Heart left ventricle (tissue), 13 donors: ENCODE measurements at regions not wholly inside any gene's neighbourhood (a gene's known extent, or its start where the extent isn't known, plus 50 kb on each side); places are given as distances from the start of the nearest gene placed in this dataset.

Experiments
- POLR2A ChIP-seq, 2 donors: fragments of 450-650 bp; IDR thresholded peaks; one replicate each; pipeline ENCODE4 v1.6.1; 2017; ENCODE audit warnings: antibody characterized with exemption in 2 of 2, mild to moderate bottlenecking in 2 of 2, moderate library complexity in 2 of 2
- TF ChIP-seq, protein P1 (sequence below), 12 donors: fragments of 200-600 bp; sonication (generic) in 4 of 12; IDR thresholded peaks; one replicate each; pipeline versions ENCODE4 v1.5.0 to v1.8.0; 2018 to 2022; ENCODE audit warnings: antibody characterized with exemption in 12 of 12, mild to moderate bottlenecking in 5 of 12
- donor health status: ischemic (EF 13 %, LVEDD 7.1; RV severe dilation, severe dysfunction).
- donor health status: DM: no; HTN: yes; CAD: no.
- donor health status: DM: no; HTN: no; CAD: no.
- donor health status: ischemic (EF 25% LVEDD 6.9; RV normal size, moderate dysfunction).
- donor health status: ischemic (EF 25% LVEDD 5.7; RV mildly dilated, moderate dysfunction).
- donor health status: ischemic (EF 35%, LVEDD 5.7; RV mildly dilated, moderate dysfunction).
- donor health status: nonischemic (EF 11% LVEDD 7.7; RV severe dilation, severe dysfunction).
- donor health status: DM: yes; HTN: yes; CAD: no.
- donor health status: PGD.
- donor health status: ischemic (EF 29% LVEDD 5.4; RV normal size, mild dysfunction).
- donor health status: nonischemic (EF 23%, LVEDD 6.1; RV moderate dilation, normal function).

DNA sequence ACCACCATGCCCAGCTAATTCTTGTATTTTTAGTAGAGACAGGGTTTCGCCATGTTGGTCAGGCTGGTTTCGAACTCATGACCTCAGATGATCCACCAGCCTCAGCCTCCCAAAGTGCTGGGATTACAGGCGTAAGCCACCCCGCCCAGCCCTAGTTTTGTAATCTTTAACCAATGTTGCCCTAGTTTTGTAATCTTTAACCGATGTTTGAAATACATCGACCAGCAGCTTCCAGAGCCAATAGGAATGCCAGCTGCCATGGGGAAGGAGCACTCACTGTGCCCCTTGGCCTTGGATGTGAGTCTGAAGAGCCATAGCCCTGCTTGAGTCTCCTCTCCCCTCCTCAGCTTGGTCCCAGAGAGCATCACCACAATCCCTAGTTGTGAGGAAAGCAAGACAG is 209.3 kb upstream of the RGS6 start:
- TF ChIP-seq, protein P1, sequence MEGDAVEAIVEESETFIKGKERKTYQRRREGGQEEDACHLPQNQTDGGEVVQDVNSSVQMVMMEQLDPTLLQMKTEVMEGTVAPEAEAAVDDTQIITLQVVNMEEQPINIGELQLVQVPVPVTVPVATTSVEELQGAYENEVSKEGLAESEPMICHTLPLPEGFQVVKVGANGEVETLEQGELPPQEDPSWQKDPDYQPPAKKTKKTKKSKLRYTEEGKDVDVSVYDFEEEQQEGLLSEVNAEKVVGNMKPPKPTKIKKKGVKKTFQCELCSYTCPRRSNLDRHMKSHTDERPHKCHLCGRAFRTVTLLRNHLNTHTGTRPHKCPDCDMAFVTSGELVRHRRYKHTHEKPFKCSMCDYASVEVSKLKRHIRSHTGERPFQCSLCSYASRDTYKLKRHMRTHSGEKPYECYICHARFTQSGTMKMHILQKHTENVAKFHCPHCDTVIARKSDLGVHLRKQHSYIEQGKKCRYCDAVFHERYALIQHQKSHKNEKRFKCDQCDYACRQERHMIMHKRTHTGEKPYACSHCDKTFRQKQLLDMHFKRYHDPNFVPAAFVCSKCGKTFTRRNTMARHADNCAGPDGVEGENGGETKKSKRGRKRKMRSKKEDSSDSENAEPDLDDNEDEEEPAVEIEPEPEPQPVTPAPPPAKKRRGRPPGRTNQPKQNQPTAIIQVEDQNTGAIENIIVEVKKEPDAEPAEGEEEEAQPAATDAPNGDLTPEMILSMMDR (IDR thresholded peaks at IDR 0.05): no peak
- TF ChIP-seq POLR2A (IDR thresholded peaks at IDR 0.05): no peak
